ENCODE measurements at regions not wholly inside any gene's neighbourhood (a gene's known extent, or its start where the extent isn't known, plus 50 kb on each side); places are given as distances from the start of the nearest gene placed in this dataset.
A peak's percentile ranks its signal among the peaks of the same experiment; 100 is the strongest.

DNA sequence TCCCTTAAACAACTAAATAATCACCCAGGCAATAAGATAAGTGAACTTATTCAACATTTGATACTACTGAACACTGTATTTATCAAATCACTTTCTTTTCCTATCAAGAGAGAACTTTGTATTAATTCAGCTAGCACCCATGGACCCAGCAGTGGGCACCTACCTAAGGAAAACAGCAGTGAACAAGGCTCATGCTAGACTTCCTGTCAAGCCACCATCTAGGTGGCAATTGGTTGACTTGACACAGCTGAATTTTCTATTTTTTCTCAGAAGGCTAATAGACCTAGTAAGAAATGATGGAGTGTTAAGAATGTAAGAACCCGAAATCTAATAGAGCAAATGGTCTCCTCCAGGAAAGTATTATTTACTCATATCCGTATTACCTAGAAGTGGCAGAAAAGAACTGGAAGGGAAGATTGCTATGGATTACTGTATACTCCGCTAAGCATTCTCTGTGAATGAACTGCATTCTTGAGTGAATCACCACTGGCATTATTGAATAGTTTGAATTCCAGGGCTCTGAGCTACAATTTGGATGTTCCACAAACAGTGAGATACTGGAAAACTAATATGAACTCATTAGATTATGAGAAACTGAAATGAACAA, 988.2 kb upstream of the CDH2 start:
- peak overlapping the region; percentile 35 for H3K9ac ChIP-seq (ENCODE audit: control insufficient read depth, extremely low read depth, insufficient read depth, low read length)
- dilution Hi-C loops (cut with MboI; ENCODE audit: extremely low pct_ligation_motif_present, low sequenced_read_pairs) = no loop called here
- no peaks in the 10 kb centered on the region for H3K9me3 ChIP-seq (ENCODE audit: control insufficient read depth, low read depth, low read length)
- DNase-seq (ENCODE audit: low read depth, low spot score) (no peak), FAIRE-seq (peak; percentile 78)
- H3K36me3 ChIP-seq (ENCODE audit: control insufficient read depth in 2 of 2, extremely low read depth in 1 of 2, insufficient read depth in 2 of 2, low read length in 2 of 2) = no peaks in the 10 kb centered on the region
- peaks cover 51% of the 10 kb centered on the region for H3K4me1 ChIP-seq (ENCODE audit: control insufficient read depth, extremely low read depth, insufficient read depth, low read length)
- H2AFZ ChIP-seq (ENCODE audit: control insufficient read depth, low read length) = no peak overlapping the region
- TF ChIP-seq, protein P1, sequence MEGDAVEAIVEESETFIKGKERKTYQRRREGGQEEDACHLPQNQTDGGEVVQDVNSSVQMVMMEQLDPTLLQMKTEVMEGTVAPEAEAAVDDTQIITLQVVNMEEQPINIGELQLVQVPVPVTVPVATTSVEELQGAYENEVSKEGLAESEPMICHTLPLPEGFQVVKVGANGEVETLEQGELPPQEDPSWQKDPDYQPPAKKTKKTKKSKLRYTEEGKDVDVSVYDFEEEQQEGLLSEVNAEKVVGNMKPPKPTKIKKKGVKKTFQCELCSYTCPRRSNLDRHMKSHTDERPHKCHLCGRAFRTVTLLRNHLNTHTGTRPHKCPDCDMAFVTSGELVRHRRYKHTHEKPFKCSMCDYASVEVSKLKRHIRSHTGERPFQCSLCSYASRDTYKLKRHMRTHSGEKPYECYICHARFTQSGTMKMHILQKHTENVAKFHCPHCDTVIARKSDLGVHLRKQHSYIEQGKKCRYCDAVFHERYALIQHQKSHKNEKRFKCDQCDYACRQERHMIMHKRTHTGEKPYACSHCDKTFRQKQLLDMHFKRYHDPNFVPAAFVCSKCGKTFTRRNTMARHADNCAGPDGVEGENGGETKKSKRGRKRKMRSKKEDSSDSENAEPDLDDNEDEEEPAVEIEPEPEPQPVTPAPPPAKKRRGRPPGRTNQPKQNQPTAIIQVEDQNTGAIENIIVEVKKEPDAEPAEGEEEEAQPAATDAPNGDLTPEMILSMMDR (optimal IDR thresholded peaks at IDR 0.05 in 1 of 3, IDR thresholded peaks at IDR 0.05 in 1 of 3, conservative IDR thresholded peaks at IDR 0.05 in 1 of 3; ENCODE audit: extremely low read depth in 1 of 3, insufficient read depth in 2 of 3, low read length in 3 of 3) = no peak
- no peak for TF ChIP-seq EZH2 (IDR thresholded peaks at IDR 0.05; ENCODE audit: low read length)
- no peaks in the 10 kb centered on the region for H4K20me1 ChIP-seq (ENCODE audit: control insufficient read depth, extremely low read depth, insufficient read depth, low read length)
- peak overlapping the region in 2 of 3 experiments; percentile 30 to 36 for H3K4me3 ChIP-seq (ENCODE audit: control insufficient read depth in 2 of 3, extremely low read depth in 1 of 3, insufficient read depth in 2 of 3, low read depth in 1 of 3, low read length in 3 of 3)
- H3K9me1 ChIP-seq (ENCODE audit: control insufficient read depth, extremely low read depth, insufficient read depth, low read length) = no peaks in the 10 kb centered on the region
- no peaks in the 10 kb centered on the region for H3K27me3 ChIP-seq (ENCODE audit: control insufficient read depth, extremely low read depth, insufficient read depth, low read length)
- H3K27ac ChIP-seq (ENCODE audit: control insufficient read depth, insufficient read depth, low read length) = peak overlapping the region; percentile 84
- H3K4me2 ChIP-seq (ENCODE audit: control insufficient read depth, extremely low read depth, insufficient read depth, low read depth, low read length) = peak overlapping the region; percentile 76
- H3K79me2 ChIP-seq (ENCODE audit: control insufficient read depth, insufficient read depth, low read length) = peaks cover 65% of the 10 kb centered on the region

DNA sequence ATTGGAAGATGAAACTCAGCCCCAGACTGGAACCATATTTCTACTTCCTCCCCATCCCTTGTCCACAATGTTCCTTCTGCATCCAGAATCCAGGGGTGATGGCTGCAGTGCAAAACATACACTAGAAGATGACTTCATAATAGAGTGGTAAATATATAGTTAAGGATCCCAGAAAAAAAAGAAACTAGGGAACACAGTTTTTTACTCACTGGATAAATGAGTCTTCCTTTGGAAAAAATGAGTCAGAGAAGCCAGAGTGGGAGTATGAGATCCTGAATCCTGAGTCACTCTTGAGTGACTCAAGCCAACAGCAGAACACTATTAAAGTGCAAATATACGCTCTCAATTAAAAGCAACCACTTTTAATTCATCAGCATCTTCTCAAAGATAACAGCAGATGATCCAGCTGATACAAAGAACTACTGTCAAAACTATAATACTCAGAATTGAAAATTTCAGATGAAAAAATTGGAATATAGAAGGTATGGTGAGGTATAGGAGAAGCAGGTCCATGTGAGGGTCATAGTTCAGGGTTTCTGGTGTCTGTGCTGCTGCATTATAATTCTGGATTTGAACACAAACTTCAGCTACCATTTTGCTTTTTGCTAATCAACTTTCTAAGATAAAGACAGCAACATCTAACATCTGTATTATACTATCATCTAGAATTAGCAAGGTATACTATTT, 987.2 kb upstream of the CDH2 start:
- dilution Hi-C loops (cut with MboI; ENCODE audit: extremely low pct_ligation_motif_present, low sequenced_read_pairs) = no loop called here
- H3K36me3 ChIP-seq (ENCODE audit: control insufficient read depth in 2 of 2, extremely low read depth in 1 of 2, insufficient read depth in 2 of 2, low read length in 2 of 2) = no peaks in the 10 kb centered on the region
- peaks cover 65% of the 10 kb centered on the region for H3K79me2 ChIP-seq (ENCODE audit: control insufficient read depth, insufficient read depth, low read length)
- H3K9ac ChIP-seq (ENCODE audit: control insufficient read depth, extremely low read depth, insufficient read depth, low read length) = peak overlapping the region; percentile 18
- FAIRE-seq (peak; percentile 85), DNase-seq (ENCODE audit: low read depth, low spot score) (peak; percentile 84)
- TF ChIP-seq EZH2 (IDR thresholded peaks at IDR 0.05; ENCODE audit: low read length) = no peak
- TF ChIP-seq, protein P1 (optimal IDR thresholded peaks at IDR 0.05 in 1 of 3, IDR thresholded peaks at IDR 0.05 in 1 of 3, conservative IDR thresholded peaks at IDR 0.05 in 1 of 3; ENCODE audit: extremely low read depth in 1 of 3, insufficient read depth in 2 of 3, low read length in 3 of 3) = no peak
- peak overlapping the region; percentile 84 for H3K27ac ChIP-seq (ENCODE audit: control insufficient read depth, insufficient read depth, low read length)
- no peaks in the 10 kb centered on the region for H3K9me1 ChIP-seq (ENCODE audit: control insufficient read depth, extremely low read depth, insufficient read depth, low read length)
- peak overlapping the region in 2 of 3 experiments; percentile 11 to 19 for H3K4me3 ChIP-seq (ENCODE audit: control insufficient read depth in 2 of 3, extremely low read depth in 1 of 3, insufficient read depth in 2 of 3, low read depth in 1 of 3, low read length in 3 of 3)
- H3K27me3 ChIP-seq (ENCODE audit: control insufficient read depth, extremely low read depth, insufficient read depth, low read length) = no peaks in the 10 kb centered on the region
- no peaks in the 10 kb centered on the region for H4K20me1 ChIP-seq (ENCODE audit: control insufficient read depth, extremely low read depth, insufficient read depth, low read length)
- peaks cover 53% of the 10 kb centered on the region for H3K4me1 ChIP-seq (ENCODE audit: control insufficient read depth, extremely low read depth, insufficient read depth, low read length)
- H2AFZ ChIP-seq (ENCODE audit: control insufficient read depth, low read length) = no peak overlapping the region
- H3K4me2 ChIP-seq (ENCODE audit: control insufficient read depth, extremely low read depth, insufficient read depth, low read depth, low read length) = peak overlapping the region; percentile 76
- no peaks in the 10 kb centered on the region for H3K9me3 ChIP-seq (ENCODE audit: control insufficient read depth, low read depth, low read length)

All from keratinocyte (primary cell).